NCI-H1417 (cell line): ENCODE measurements at regions not wholly inside any gene's neighbourhood (a gene's known extent, or its start where the extent isn't known, plus 50 kb on each side); places are given as distances from the start of the nearest gene placed in this dataset.

Experiments
- DNase-seq, 3 experiments: peaks; one replicate each; lab custom pipeline; 2025; lab: John Stamatoyannopoulos, UW

- no peak for DNase-seq
These were observed 1360.0 kb downstream of the TECRL start for GRCh38 chr4:63049278-63049677.

DNA sequence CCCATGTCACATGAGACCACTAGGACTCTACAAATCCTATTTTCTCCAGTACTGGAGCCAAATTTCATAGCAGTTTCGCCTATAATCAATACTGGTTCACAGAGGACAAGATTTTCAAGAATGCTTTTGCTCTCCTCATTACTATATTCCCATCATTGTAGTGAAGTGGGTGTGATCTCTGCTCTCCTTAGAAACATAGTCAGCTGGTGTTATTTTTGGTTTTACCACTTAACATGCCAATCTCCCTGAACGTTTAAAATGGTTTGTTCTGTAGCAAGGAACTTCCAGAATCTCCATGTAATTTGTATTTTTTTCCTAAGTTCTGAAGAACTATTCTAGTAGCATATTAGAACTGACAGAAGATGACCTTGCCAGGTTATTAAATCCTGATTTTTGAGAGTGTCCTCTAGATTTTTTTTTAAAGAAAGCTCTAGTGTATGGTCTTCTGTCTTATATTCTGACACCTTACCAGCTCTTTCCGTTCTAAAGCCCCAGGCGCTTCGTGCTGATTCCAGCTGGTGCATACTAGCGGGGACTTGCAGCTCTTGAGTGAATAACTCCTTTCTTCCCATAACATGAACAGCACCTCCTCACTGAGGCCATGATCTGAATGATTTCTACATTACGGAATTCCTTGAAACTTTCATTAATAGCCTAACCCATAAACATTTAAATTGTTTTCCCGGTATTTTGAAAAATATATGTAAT, 1372.9 kb downstream of the TECRL start:
- DNase-seq = no peak

GRCh38 chr4:63029380-63029779, 1379.9 kb downstream of the TECRL start:
- no peak for DNase-seq

DNA sequence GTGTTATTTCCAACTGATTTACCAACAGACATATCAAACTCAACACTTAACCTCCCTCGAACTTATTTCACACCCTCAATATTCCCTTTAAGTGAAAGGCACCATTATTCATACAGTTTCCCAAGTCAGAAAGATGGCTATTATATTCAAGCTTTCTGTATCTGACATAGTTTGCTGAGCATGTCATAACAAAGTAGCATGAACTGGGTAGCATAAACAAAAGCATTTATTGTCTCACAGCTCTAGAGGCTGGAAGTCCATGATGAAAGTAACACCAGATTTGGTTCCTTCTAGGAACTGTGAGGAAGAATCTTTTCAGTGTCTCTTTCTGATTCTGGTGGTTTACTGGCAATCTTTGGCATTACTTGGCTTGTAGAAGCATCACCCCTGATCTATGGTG, 1388.6 kb downstream of the TECRL start:
- no peak for DNase-seq

- DNase-seq = no peak
These were observed 1392.0 kb downstream of the TECRL start for GRCh38 chr4:63017300-63017699.

- DNase-seq = no peak
These were observed 1438.4 kb downstream of the TECRL start for GRCh38 chr4:62970846-62971245.

GRCh38 chr4:62960415-62960814, 1448.8 kb downstream of the TECRL start:
- DNase-seq = no peak

DNA sequence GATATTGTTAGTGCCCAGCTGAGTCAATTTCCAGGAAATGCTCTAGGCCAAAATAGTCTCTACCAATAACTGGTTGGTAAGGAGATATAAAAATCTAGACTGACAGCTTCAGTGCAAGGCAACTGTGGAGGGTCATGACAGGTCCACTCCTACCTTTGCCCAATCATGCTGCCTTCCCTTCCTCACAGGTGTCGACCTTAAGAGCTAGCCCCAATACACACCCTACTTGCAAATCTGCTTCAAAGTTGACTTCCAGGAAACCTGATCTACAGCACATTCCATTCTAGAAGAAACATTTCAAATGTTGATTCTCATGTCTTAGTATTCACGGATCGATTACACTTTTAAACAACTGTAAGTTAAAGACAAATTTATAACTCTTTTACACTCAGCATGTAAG, 1455.5 kb downstream of the TECRL start:
- DNase-seq = no peak

- DNase-seq = peak in 1 of 3 experiments; percentile 10
These were observed 1456.9 kb downstream of the TECRL start for GRCh38 chr4:62952366-62952765.

- DNase-seq = no peak
These were observed 1461.1 kb downstream of the TECRL start for GRCh38 chr4:62948108-62948507.

DNA sequence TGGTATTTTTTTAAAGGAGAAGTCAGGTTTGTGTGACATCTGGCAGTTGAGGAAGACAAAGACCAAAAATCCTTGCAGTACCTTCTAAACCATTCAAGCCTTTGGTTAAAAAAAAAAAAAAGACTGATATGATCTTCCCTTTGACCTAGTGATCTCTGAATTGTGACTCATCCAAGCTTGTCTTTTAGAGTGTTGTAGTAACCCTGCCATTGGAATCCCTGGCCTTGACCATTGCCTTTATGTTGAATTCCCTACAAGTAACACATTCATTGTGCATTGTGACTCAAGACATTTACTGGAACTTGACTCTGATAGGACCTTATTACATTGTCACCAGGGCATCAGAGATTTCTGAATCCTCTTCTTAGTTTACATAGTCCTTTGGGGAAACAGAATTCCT, 1469.0 kb downstream of the TECRL start:
- DNase-seq = no peak

- DNase-seq = no peak
These were observed 1478.4 kb downstream of the TECRL start for GRCh38 chr4:62930884-62931283.

- DNase-seq = no peak
These were observed 1480.8 kb downstream of the TECRL start for GRCh38 chr4:62928483-62928882.

DNA sequence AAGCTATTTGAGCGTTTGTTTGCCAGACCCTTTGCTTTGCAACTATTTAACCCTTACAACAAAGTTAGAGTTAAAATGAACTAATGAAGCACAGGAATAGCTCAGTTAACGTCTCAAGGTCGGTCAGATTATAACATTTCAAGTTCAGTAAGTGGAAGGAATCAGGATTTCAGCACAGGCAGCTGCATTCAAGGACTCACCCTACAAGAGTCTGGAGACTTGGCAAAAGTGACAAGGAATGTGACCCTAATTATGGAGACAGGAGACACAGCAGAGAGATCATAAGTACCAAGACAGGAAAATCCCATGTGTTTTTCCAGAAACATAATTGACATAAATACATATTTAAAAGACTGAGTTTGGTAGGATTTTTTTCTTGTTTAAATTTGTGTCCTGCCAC, 1481.7 kb downstream of the TECRL start:
- DNase-seq = no peak

DNA sequence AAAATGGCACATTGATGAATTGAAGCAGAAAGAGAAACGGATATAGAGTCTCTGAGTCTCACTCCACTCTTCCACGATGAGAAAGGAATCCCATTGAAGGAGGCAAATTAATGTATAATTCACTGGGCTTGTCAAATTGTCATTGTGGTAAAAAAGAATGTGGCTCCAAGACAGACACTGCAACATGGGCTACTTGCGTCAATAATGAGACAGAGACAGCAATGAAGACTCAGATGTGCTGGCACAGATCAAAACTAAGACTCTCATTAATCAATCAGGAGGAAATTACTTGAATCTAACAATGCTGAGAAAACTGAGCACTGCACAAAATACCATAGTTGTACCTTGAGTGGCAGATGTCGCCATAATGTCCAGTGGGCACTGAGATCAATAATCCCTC, 1485.5 kb downstream of the TECRL start:
- DNase-seq = no peak

GRCh38 chr4:62917649-62918048, 1491.6 kb downstream of the TECRL start:
- DNase-seq = no peak

DNA sequence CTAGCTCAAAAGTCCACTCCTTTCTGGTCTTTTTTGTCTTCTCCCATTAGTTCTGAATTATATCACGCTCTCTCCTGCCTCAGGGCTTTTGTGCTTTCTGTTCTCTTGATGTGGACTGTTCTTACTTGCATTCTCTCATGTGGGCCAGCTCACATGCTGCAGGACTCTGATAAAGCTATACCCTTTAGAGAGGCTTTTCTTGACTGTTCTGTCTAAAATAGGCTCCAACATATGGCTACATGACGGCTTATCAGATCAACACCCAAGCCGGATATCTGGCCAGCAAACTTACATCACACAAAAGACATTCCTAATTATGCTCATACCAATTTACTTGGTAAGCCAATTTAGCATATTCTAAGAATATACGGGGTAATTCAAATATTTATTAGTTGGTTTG, 1494.5 kb downstream of the TECRL start:
- no peak for DNase-seq

GRCh38 chr4:62913065-62913464, 1496.2 kb downstream of the TECRL start:
- no peak for DNase-seq

DNA sequence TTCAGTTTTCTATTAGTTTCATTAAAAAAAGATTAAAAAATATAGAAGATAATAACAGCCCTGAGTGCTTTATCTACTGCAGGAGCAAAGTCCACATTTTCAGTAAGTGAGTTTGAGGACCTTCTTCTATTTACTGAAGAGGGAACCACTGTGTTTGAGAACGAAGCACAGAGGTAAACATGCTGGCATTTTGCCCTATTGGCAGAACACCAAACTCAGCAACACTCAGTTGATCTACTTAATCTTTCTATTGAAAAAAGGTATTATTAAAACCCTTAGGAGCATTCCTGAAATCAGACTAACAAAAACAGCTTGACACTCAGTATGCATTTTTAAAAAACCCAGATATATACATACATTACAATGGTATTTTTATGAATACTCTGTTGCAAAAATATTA, 1496.7 kb downstream of the TECRL start:
- peak in 2 of 3 experiments; percentile 25 to 82 for DNase-seq

GRCh38 chr4:62909238-62909637, 1500.0 kb downstream of the TECRL start:
- DNase-seq = peak in 1 of 3 experiments; percentile 9

- no peak for DNase-seq
These were observed 1508.1 kb downstream of the TECRL start for GRCh38 chr4:62901101-62901500.

DNA sequence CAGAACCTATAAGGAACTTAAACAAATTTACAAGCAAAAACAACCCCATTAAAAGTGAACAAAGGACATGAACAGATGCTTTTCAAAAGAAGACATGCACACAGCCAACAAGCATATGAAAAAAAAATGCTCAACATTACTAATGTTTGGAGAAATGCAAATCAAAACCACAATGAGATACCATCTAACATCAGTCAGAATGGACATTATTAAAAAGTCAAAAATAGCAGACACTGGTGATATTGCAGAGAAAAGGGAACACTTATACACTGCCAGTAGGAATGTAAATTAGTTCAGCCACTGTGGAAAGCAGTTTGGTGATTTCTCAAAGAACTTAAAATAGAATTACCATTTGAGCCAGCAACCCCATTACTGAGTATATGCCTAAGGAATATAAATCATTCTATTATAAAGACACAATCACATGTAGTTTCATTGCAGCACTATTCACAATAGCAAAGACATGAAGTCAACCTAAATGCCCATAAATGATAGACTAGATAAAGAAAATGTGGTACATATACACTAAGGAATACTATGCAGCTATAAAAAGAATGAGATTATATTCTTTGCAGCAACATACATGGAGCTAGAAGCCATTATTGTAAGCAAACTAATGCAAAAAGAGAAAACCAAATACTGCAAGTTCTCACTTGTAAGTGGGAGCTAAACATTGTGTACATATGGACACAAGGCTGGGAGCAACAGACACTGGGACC, 1509.4 kb downstream of the TECRL start:
- DNase-seq = no peak

DNA sequence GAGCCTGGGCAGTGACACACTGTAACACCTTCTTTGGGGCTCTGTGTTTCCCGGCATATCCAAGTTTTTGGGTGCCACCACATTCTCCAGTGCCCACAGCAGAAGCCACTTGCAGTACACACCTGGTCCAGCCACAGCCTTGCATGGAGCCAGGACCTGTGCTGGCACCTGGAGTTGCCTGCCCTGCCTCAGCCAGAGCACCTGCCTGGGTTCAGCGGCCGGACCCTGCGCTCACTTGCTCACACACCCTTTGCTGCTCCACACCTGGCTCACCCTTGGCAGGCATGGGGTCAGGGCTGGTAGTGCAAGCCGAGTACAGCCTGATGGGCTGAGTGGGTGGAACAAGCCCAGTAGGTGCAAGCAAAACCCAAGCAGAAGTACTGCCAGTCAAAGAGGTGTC, 1511.1 kb downstream of the TECRL start:
- DNase-seq = no peak

DNA sequence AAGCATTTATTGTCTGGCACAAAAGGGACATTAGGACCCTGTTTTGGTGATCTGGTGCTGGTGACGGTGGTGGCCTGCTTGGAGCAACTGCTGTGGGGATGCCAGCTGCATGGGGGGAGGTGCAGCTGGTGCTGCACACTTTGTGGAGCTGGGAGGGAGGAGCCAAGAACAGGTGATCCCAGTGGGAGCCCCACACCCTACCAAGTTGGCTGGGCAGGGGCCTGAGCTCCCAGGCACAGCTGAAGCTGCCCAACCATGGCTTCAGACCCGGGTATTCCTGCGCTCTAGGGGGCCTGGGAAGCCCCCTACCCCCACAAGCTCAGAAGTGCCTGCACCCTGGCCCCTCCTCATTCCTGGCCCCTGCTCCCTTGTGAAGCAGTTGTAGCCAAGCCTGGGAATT, 1512.5 kb downstream of the TECRL start:
- DNase-seq = no peak
